Stomach (tissue), 8 donors: ENCODE measurements at regions not wholly inside any gene's neighbourhood (a gene's known extent, or its start where the extent isn't known, plus 50 kb on each side); places are given as distances from the start of the nearest gene placed in this dataset.

ENCODE experiments used
- DNase-seq, 2 donors: peaks; one replicate each; pipeline versions ENCODE4 v3.0.0 to v3.0.0-alpha.2; 2013 to 2019
- H3K27ac ChIP-seq, 5 donors: fragments of 200-600 bp in 4 of 5; sonication (generic) in 4 of 5; one replicate each; pipeline ENCODE4 v1.5.1; 2013 to 2019; ENCODE audit warnings: mild to moderate bottlenecking in 1 of 5, moderate library complexity in 1 of 5
- H3K27me3 ChIP-seq, 3 donors: fragments of 200-600 bp; sonication (generic); one replicate each; pipeline ENCODE4 v1.5.1; 2017 to 2019; ENCODE audit warnings: mixed run types in 1 of 3
- H3K36me3 ChIP-seq, 4 donors: fragments of 200-600 bp; sonication (generic); 1 replicate in 3 of 4; 2 replicates in 1 of 4; pipeline ENCODE4 v1.5.1; 2016 to 2019
- H3K4me1 ChIP-seq, 4 donors: fragments of 200-600 bp; sonication (generic); one replicate each; pipeline ENCODE4 v1.5.1; 2016 to 2019
- H3K4me3 ChIP-seq, 4 donors: fragments of 200-600 bp; sonication (generic) in 3 of 4; one replicate each; pipeline ENCODE4 v1.5.1; 2016 to 2019; ENCODE audit warnings: mild to moderate bottlenecking in 1 of 4
- H3K9me3 ChIP-seq, 4 donors: fragments of 200-600 bp; sonication (generic); one replicate each; pipeline ENCODE4 v1.5.1; 2016 to 2019
- EP300 ChIP-seq: sonication (generic); formaldehyde crosslinking; IDR thresholded peaks from one replicate; pipeline ENCODE4 v1.6.1; 2017; ENCODE audit warnings: antibody characterized with exemption
- POLR2A ChIP-seq, 4 donors: fragments of 450-650 bp; IDR thresholded peaks; one replicate each; pipeline ENCODE4 v1.6.1; 2016; ENCODE audit warnings: antibody characterized with exemption in 4 of 4, control low read depth in 2 of 4, mild to moderate bottlenecking in 1 of 4, moderate library complexity in 1 of 4
- POLR2AphosphoS5 ChIP-seq, 3 donors: sonication (generic); formaldehyde crosslinking; IDR thresholded peaks; one replicate each; pipeline ENCODE4 v1.6.1; 2016; ENCODE audit warnings: antibody characterized with exemption in 3 of 3
- WGBS, 5 donors: extraction: QIAGEN DNeasy Blood & Tissue Kit in 3 of 5; methylation state at CpG; one replicate each; pipeline versions ENCODE4 v1.1.5 to v1.1.7; 2013 to 2018; 5-methylcytosine and 5-hydroxymethylcytosine counted together
- intact Hi-C: fragments of 100-400 bp; cut with DNase I; formaldehyde crosslinking; loops from one replicate; pipeline ENCODE4 v1.15.1; 2023; ENCODE audit warnings: low total_unique reads
- TF ChIP-seq, protein P1 (sequence below), 7 experiments: fragments of 450-650 bp in 4 of 7; fragments of 200-600 bp in 3 of 7; sonication (generic) in 3 of 7; IDR thresholded peaks; one replicate each; pipeline ENCODE4 v1.5.1; 2016 to 2019; ENCODE audit warnings: antibody characterized with exemption in 7 of 7, control low read depth in 2 of 7, mild to moderate bottlenecking in 1 of 7
- donor health status: healthy with polysubstance abuse.
- donor health status: Bipolar disorder and iron deficiency.
- donor health status: healthy.

- Histone ChIP-seq H3K9me3 (no peaks in the 10 kb centered on the region), H3K27ac (no peak overlapping the region), H3K4me1 (no peaks in the 10 kb centered on the region), H3K4me3 (no peak overlapping the region), H3K27me3 (no peaks in the 10 kb centered on the region), H3K36me3 (no peaks in the 10 kb centered on the region)
- DNase-seq, result no peak
- WGBS, 5 donors, result 57 to 80% (median 79%) methylated on average over 3 of the region's 3 CpGs
- TF ChIP-seq EP300 (no peak), POLR2A (IDR thresholded peaks at IDR 0.05) (no peak), POLR2AphosphoS5 (IDR thresholded peaks at IDR 0.05) (no peak)
- TF ChIP-seq, protein P1, sequence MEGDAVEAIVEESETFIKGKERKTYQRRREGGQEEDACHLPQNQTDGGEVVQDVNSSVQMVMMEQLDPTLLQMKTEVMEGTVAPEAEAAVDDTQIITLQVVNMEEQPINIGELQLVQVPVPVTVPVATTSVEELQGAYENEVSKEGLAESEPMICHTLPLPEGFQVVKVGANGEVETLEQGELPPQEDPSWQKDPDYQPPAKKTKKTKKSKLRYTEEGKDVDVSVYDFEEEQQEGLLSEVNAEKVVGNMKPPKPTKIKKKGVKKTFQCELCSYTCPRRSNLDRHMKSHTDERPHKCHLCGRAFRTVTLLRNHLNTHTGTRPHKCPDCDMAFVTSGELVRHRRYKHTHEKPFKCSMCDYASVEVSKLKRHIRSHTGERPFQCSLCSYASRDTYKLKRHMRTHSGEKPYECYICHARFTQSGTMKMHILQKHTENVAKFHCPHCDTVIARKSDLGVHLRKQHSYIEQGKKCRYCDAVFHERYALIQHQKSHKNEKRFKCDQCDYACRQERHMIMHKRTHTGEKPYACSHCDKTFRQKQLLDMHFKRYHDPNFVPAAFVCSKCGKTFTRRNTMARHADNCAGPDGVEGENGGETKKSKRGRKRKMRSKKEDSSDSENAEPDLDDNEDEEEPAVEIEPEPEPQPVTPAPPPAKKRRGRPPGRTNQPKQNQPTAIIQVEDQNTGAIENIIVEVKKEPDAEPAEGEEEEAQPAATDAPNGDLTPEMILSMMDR (IDR thresholded peaks at IDR 0.05), result no peak
- intact Hi-C loops, result no loop called here
Observed at GRCh38 chr10:44763331-44763730, 147.8 kb upstream of the TMEM72 start.

DNA sequence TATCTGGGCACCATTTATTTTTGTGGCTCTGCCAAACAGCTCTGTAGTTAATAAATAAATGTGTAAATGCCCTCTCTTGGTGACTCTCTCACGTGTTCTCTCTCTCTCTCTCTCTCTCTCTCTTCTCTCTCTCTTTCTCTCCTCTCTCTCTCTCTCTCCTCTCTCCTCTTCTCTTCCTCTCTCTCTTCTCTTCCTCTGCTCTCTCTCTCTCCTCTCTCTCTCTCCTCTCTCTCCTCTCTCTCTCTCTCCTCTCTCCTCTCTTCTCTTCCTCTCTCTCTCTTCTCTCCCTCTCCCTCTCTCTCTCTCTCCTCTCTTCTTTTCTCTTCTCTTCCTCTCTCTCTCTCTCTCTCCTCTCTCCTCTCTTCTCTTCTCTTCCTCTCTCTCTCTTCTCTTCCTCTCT lies 145.8 kb upstream of the TMEM72 start:
- intact Hi-C loops, result no loop called here
- H3K27ac ChIP-seq, result no peak overlapping the region
- H3K27me3 ChIP-seq, result no peaks in the 10 kb centered on the region
- WGBS, 5 donors, result 36 to 76% (median 57%) methylated on average over 1 of the region's 1 CpG
- H3K9me3 ChIP-seq, result no peaks in the 10 kb centered on the region
- DNase-seq, result no peak
- H3K4me1 ChIP-seq, result peaks cover 0 to 5% (median 0%) of the 10 kb centered on the region in 4 donors
- H3K4me3 ChIP-seq, result no peak overlapping the region
- TF ChIP-seq, protein P1 (IDR thresholded peaks at IDR 0.05), result no peak
- TF ChIP-seq POLR2AphosphoS5 (IDR thresholded peaks at IDR 0.05) (no peak), POLR2A (IDR thresholded peaks at IDR 0.05) (no peak), EP300 (no peak)
- H3K36me3 ChIP-seq, result no peaks in the 10 kb centered on the region

GRCh38 chr10:44766631-44767030 lies 144.5 kb upstream of the TMEM72 start:
- Histone ChIP-seq H3K27me3 (no peaks in the 10 kb centered on the region), H3K9me3 (no peaks in the 10 kb centered on the region), H3K4me3 (no peak overlapping the region), H3K27ac (no peak overlapping the region), H3K4me1 (peaks cover 0 to 10% (median 3%) of the 10 kb centered on the region in 4 donors), H3K36me3 (no peaks in the 10 kb centered on the region)
- no peak for DNase-seq
- TF ChIP-seq POLR2A (IDR thresholded peaks at IDR 0.05) (no peak), EP300 (no peak), POLR2AphosphoS5 (IDR thresholded peaks at IDR 0.05) (no peak)
- TF ChIP-seq, protein P1 (IDR thresholded peaks at IDR 0.05), result no peak
- 92 to 97% (median 96%) methylated on average over 5 of the region's 5 CpGs for WGBS, 5 donors
- intact Hi-C loops, result no loop called here

- Histone ChIP-seq H3K4me3 (no peak overlapping the region), H3K9me3 (no peaks in the 10 kb centered on the region), H3K4me1 (peaks cover 0 to 12% (median 5%) of the 10 kb centered on the region in 4 donors), H3K27ac (no peak overlapping the region), H3K36me3 (no peaks in the 10 kb centered on the region), H3K27me3 (no peaks in the 10 kb centered on the region)
- no peak for DNase-seq
- intact Hi-C loops, result no loop called here
- WGBS, 5 donors, result 46 to 86% (median 53%) methylated on average over 1 of the region's 1 CpG
- TF ChIP-seq POLR2AphosphoS5 (IDR thresholded peaks at IDR 0.05), result no peak
- TF ChIP-seq, protein P1 (IDR thresholded peaks at IDR 0.05), result no peak
- no peak for TF ChIP-seq POLR2A (IDR thresholded peaks at IDR 0.05)
Observed at GRCh38 chr10:44769450-44769849, 141.7 kb upstream of the TMEM72 start.
